Osteoblast (primary cell): ENCODE measurements at regions not wholly inside any gene's neighbourhood (a gene's known extent, or its start where the extent isn't known, plus 50 kb on each side); places are given as distances from the start of the nearest gene placed in this dataset.
A peak's percentile ranks its signal among the peaks of the same experiment; 100 is the strongest.

ENCODE experiments used
- DNase-seq: peaks from one replicate; pipeline ENCODE4 v3.0.0; 2011; ENCODE audit warnings: low spot score, mixed read lengths; ENCODE audit not compliant: insufficient read length; ENCODE audit errors: missing footprints
- H2AFZ ChIP-seq: 2 replicates; pipeline ENCODE4 v1.6.0; 2011; ENCODE audit warnings: mild to moderate bottlenecking, low read length
- H3K27ac ChIP-seq: 2 replicates; pipeline ENCODE4 v1.5.1; 2011; ENCODE audit warnings: mild to moderate bottlenecking, low read depth, low read length, moderate library complexity
- H3K27me3 ChIP-seq: 2 replicates; pipeline ENCODE4 v1.6.0; 2012; ENCODE audit warnings: mild to moderate bottlenecking, control low read depth, inconsistent platforms, low read length, moderate library complexity; ENCODE audit not compliant: insufficient read depth
- H3K36me3 ChIP-seq: 2 replicates; pipeline ENCODE4 v1.5.1; 2011; ENCODE audit warnings: mild to moderate bottlenecking, low read length, control low read depth, moderate library complexity; ENCODE audit not compliant: insufficient read depth
- H3K4me1 ChIP-seq: 2 replicates; pipeline ENCODE4 v1.5.1; 2011; ENCODE audit warnings: mild to moderate bottlenecking, low read length, control low read depth, moderate library complexity; ENCODE audit not compliant: insufficient read depth
- H3K4me2 ChIP-seq: 2 replicates; pipeline ENCODE4 v1.6.0; 2011; ENCODE audit warnings: mild to moderate bottlenecking, low read length; ENCODE audit not compliant: insufficient read depth
- H3K4me3 ChIP-seq: fragments of 200-600 bp; sonication (generic); 3 replicates; pipeline ENCODE4 v1.5.1; 2012; ENCODE audit warnings: mild to moderate bottlenecking, low read length, inconsistent platforms; ENCODE audit not compliant: insufficient read depth
- H3K79me2 ChIP-seq: 2 replicates; pipeline ENCODE4 v1.6.0; 2012; ENCODE audit warnings: mild to moderate bottlenecking, low read length, control low read depth, inconsistent platforms; ENCODE audit not compliant: insufficient read depth
- H3K9me3 ChIP-seq: 2 replicates; pipeline ENCODE4 v1.5.1; 2011; ENCODE audit warnings: low read depth, low read length, control low read depth
- H4K20me1 ChIP-seq: 2 replicates; pipeline ENCODE4 v1.6.0; 2012; ENCODE audit warnings: mild to moderate bottlenecking, low read length, control low read depth; ENCODE audit not compliant: insufficient read depth
- TF ChIP-seq, protein P1 (sequence below): IDR thresholded peaks from 2 replicates; pipeline ENCODE4 v1.5.1; 2011; ENCODE audit warnings: mild to moderate bottlenecking, low read depth, low read length, moderate library complexity; ENCODE audit errors: extremely low read depth

GRCh38 chr10:60467202-60467546 is 77.5 kb upstream of the ANK3 start:
- no peaks in the 10 kb centered on the region for H3K36me3 ChIP-seq
- H3K79me2 ChIP-seq = no peaks in the 10 kb centered on the region
- H4K20me1 ChIP-seq = no peaks in the 10 kb centered on the region
- peak overlapping the region; percentile 13 for H3K4me3 ChIP-seq
- H3K9me3 ChIP-seq = no peaks in the 10 kb centered on the region
- H3K27me3 ChIP-seq = no peaks in the 10 kb centered on the region
- H3K4me2 ChIP-seq = peak overlapping the region; percentile 65
- H3K4me1 ChIP-seq = peaks cover 21% of the 10 kb centered on the region
- DNase-seq = no peak
- peak overlapping the region; percentile 38 for H2AFZ ChIP-seq
- TF ChIP-seq, protein P1, sequence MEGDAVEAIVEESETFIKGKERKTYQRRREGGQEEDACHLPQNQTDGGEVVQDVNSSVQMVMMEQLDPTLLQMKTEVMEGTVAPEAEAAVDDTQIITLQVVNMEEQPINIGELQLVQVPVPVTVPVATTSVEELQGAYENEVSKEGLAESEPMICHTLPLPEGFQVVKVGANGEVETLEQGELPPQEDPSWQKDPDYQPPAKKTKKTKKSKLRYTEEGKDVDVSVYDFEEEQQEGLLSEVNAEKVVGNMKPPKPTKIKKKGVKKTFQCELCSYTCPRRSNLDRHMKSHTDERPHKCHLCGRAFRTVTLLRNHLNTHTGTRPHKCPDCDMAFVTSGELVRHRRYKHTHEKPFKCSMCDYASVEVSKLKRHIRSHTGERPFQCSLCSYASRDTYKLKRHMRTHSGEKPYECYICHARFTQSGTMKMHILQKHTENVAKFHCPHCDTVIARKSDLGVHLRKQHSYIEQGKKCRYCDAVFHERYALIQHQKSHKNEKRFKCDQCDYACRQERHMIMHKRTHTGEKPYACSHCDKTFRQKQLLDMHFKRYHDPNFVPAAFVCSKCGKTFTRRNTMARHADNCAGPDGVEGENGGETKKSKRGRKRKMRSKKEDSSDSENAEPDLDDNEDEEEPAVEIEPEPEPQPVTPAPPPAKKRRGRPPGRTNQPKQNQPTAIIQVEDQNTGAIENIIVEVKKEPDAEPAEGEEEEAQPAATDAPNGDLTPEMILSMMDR = no peak
- peak overlapping the region; percentile 54 for H3K27ac ChIP-seq

- H2AFZ ChIP-seq = peak overlapping the region; percentile 38
- peak overlapping the region; percentile 13 for H3K4me3 ChIP-seq
Measured at GRCh38 chr10:60466267-60467201, 76.9 kb upstream of the ANK3 start.

DNA sequence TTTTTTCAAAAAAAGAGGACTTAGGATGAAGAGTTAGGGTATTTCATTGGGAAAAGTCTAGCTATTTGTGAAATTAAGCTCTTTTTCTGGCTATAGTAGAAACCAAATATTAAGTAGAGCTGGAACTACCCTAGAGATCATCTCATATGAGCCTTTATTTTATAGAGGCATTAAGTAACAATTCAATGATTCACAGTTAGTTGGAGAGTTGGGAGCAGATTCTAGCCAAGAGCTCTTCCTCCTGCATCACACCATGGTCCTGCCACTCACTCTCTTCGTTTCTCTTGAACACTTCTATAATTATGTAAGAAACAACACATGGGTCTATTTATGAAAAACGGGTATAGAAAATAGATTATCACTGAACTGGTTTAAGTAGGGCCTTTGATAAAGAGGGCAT is 76.1 kb upstream of the ANK3 start:
- H3K4me3 ChIP-seq = no peak overlapping the region

More at GRCh38 chr10:60466267-60467201, 76.9 kb upstream of the ANK3 start:
- Histone ChIP-seq H3K27ac (peak overlapping the region; percentile 54), H3K4me1 (peaks cover 21% of the 10 kb centered on the region), H3K27me3 (no peaks in the 10 kb centered on the region), H3K9me3 (no peaks in the 10 kb centered on the region), H3K36me3 (no peaks in the 10 kb centered on the region), H3K4me2 (peak overlapping the region; percentile 65), H4K20me1 (no peaks in the 10 kb centered on the region), H3K79me2 (no peaks in the 10 kb centered on the region)
- TF ChIP-seq, protein P1 = peak; percentile 30
- peak; percentile 22 for DNase-seq

GRCh38 chr10:60464659-60465058 is 75.0 kb upstream of the ANK3 start:
- no peak for DNase-seq
- no peak overlapping the region for H3K4me3 ChIP-seq
- no peaks in the 10 kb centered on the region for H3K36me3 ChIP-seq
- H3K4me2 ChIP-seq = no peak overlapping the region
- H3K27ac ChIP-seq = no peak overlapping the region
- no peaks in the 10 kb centered on the region for H3K27me3 ChIP-seq
- TF ChIP-seq, protein P1 = no peak
- peaks cover 21% of the 10 kb centered on the region for H3K4me1 ChIP-seq
- H4K20me1 ChIP-seq = no peaks in the 10 kb centered on the region
- H2AFZ ChIP-seq = no peak overlapping the region
- H3K9me3 ChIP-seq = no peaks in the 10 kb centered on the region
- H3K79me2 ChIP-seq = no peaks in the 10 kb centered on the region

More for the DNA sequence above, 76.1 kb upstream of the ANK3 start:
- Histone ChIP-seq H3K36me3 (no peaks in the 10 kb centered on the region), H3K4me2 (peak overlapping the region; percentile 1), H3K27me3 (no peaks in the 10 kb centered on the region), H3K79me2 (no peaks in the 10 kb centered on the region), H3K9me3 (no peaks in the 10 kb centered on the region), H2AFZ (peak overlapping the region; percentile 28), H3K27ac (no peak overlapping the region), H3K4me1 (peaks cover 21% of the 10 kb centered on the region), H4K20me1 (no peaks in the 10 kb centered on the region)
- DNase-seq = peak; percentile 79
- TF ChIP-seq, protein P1 = no peak
